ENCODE measurements at regions not wholly inside any gene's neighbourhood (a gene's known extent, or its start where the extent isn't known, plus 50 kb on each side); places are given as distances from the start of the nearest gene placed in this dataset.

- DNase-seq (no peak), ATAC-seq (ENCODE audit: insufficient read depth, low read depth) (no peak)
- no peak overlapping the region for H3K4me3 ChIP-seq (ENCODE audit: low read depth in 1 of 2, low read length in 2 of 2)
- H3K9ac ChIP-seq (ENCODE audit: low read depth, low read length) = no peak overlapping the region
- H3K27ac ChIP-seq (ENCODE audit: low read length) = no peak overlapping the region
- H3K36me3 ChIP-seq (ENCODE audit: insufficient read depth, low read length) = no peaks in the 10 kb centered on the region
- TF ChIP-seq CTCF (IDR thresholded peaks at IDR 0.05; ENCODE audit: borderline replicate concordance, extremely low read depth, low read length, poor library complexity, severe bottlenecking) (no peak), EZH2 (IDR thresholded peaks at IDR 0.05; ENCODE audit: borderline replicate concordance, low read depth, low read length, severe bottlenecking) (no peak)
- H3K79me2 ChIP-seq (ENCODE audit: insufficient read depth, low read length) = no peaks in the 10 kb centered on the region
- H3K27me3 ChIP-seq (ENCODE audit: insufficient read depth, low read length, poor library complexity) = no peaks in the 10 kb centered on the region
- no peaks in the 10 kb centered on the region for H3K4me1 ChIP-seq (ENCODE audit: insufficient read depth, low read length)
- H4K20me1 ChIP-seq (ENCODE audit: insufficient read depth, low read length) = no peaks in the 10 kb centered on the region
- H3K9me3 ChIP-seq (ENCODE audit: insufficient read depth, low read length, severe bottlenecking) = no peaks in the 10 kb centered on the region
- no peak overlapping the region for H2AFZ ChIP-seq (ENCODE audit: low read depth, low read length)
- no peak overlapping the region for H3K4me2 ChIP-seq (ENCODE audit: insufficient read depth, low read length)
Measured at GRCh38 chr15:95663156-95664100, 667.1 kb upstream of the NR2F2 start.

GRCh38 chr15:95664450-95664849, 666.0 kb upstream of the NR2F2 start:
- Histone ChIP-seq H3K79me2 (ENCODE audit: insufficient read depth, low read length) (no peaks in the 10 kb centered on the region), H3K27me3 (ENCODE audit: insufficient read depth, low read length, poor library complexity) (no peaks in the 10 kb centered on the region), H3K27ac (ENCODE audit: low read length) (no peak overlapping the region), H3K4me1 (ENCODE audit: insufficient read depth, low read length) (0 out of 2 replicates have a peak, but pooled peaks cover 3% of the 10 kb centered on the region), H3K36me3 (ENCODE audit: insufficient read depth, low read length) (no peaks in the 10 kb centered on the region), H2AFZ (ENCODE audit: low read depth, low read length) (no peak overlapping the region), H3K4me2 (ENCODE audit: insufficient read depth, low read length) (no peak overlapping the region), H3K4me3 (ENCODE audit: low read depth in 1 of 2, low read length in 2 of 2) (no peak overlapping the region), H3K9ac (ENCODE audit: low read depth, low read length) (no peak overlapping the region), H4K20me1 (ENCODE audit: insufficient read depth, low read length) (no peaks in the 10 kb centered on the region), H3K9me3 (ENCODE audit: insufficient read depth, low read length, severe bottlenecking) (no peaks in the 10 kb centered on the region)
- DNase-seq (no peak), ATAC-seq (ENCODE audit: insufficient read depth, low read depth) (no peak)
- TF ChIP-seq EZH2 (IDR thresholded peaks at IDR 0.05; ENCODE audit: borderline replicate concordance, low read depth, low read length, severe bottlenecking) = no peak
- no peak for TF ChIP-seq CTCF (IDR thresholded peaks at IDR 0.05; ENCODE audit: borderline replicate concordance, extremely low read depth, low read length, poor library complexity, severe bottlenecking)

GRCh38 chr15:95669146-95669922, 661.2 kb upstream of the NR2F2 start:
- Histone ChIP-seq H3K4me2 (ENCODE audit: insufficient read depth, low read length) (no peak overlapping the region), H3K9ac (ENCODE audit: low read depth, low read length) (no peak overlapping the region), H4K20me1 (ENCODE audit: insufficient read depth, low read length) (no peaks in the 10 kb centered on the region), H3K27ac (ENCODE audit: low read length) (no peak overlapping the region), H3K36me3 (ENCODE audit: insufficient read depth, low read length) (no peaks in the 10 kb centered on the region), H3K9me3 (ENCODE audit: insufficient read depth, low read length, severe bottlenecking) (no peaks in the 10 kb centered on the region), H3K4me3 (ENCODE audit: low read depth in 1 of 2, low read length in 2 of 2) (no peak overlapping the region), H2AFZ (ENCODE audit: low read depth, low read length) (no peak overlapping the region), H3K79me2 (ENCODE audit: insufficient read depth, low read length) (no peaks in the 10 kb centered on the region), H3K4me1 (ENCODE audit: insufficient read depth, low read length) (0 out of 2 replicates have a peak, but pooled peaks cover 4% of the 10 kb centered on the region), H3K27me3 (ENCODE audit: insufficient read depth, low read length, poor library complexity) (no peaks in the 10 kb centered on the region)
- ATAC-seq (ENCODE audit: insufficient read depth, low read depth) (no peak), DNase-seq (no peak)
- TF ChIP-seq EZH2 (IDR thresholded peaks at IDR 0.05; ENCODE audit: borderline replicate concordance, low read depth, low read length, severe bottlenecking) = no peak
- no peak for TF ChIP-seq CTCF (IDR thresholded peaks at IDR 0.05; ENCODE audit: borderline replicate concordance, extremely low read depth, low read length, poor library complexity, severe bottlenecking)
